ENCODE measurements at regions not wholly inside any gene's neighbourhood (a gene's known extent, or its start where the extent isn't known, plus 50 kb on each side); places are given as distances from the start of the nearest gene placed in this dataset.

DNA sequence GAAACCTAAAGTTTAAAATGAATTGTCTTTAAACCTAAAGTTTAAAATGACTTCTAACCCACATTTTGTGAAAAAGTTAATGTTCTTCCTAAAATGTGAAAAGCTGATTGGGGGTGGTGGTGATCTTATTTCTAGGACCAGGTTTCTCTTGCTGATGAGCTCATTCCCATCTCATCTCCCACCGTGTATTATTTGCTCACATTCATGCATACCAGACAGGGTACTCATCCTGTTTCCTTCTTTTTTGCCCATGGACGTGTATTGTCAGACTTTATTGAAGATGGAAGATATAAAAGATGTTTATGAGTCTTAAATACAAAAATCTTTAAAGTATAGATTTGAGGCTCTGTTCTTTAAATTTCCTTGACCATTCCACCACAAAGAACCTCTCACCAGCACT lies 70.1 kb upstream of the MPHOSPH6 start:
- TF ChIP-seq, protein P1, sequence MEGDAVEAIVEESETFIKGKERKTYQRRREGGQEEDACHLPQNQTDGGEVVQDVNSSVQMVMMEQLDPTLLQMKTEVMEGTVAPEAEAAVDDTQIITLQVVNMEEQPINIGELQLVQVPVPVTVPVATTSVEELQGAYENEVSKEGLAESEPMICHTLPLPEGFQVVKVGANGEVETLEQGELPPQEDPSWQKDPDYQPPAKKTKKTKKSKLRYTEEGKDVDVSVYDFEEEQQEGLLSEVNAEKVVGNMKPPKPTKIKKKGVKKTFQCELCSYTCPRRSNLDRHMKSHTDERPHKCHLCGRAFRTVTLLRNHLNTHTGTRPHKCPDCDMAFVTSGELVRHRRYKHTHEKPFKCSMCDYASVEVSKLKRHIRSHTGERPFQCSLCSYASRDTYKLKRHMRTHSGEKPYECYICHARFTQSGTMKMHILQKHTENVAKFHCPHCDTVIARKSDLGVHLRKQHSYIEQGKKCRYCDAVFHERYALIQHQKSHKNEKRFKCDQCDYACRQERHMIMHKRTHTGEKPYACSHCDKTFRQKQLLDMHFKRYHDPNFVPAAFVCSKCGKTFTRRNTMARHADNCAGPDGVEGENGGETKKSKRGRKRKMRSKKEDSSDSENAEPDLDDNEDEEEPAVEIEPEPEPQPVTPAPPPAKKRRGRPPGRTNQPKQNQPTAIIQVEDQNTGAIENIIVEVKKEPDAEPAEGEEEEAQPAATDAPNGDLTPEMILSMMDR (IDR thresholded peaks at IDR 0.05; ENCODE audit: extremely low read depth in 1 of 2, insufficient read depth in 1 of 2, low read depth in 1 of 2, low read length in 2 of 2) = no peak
- TF ChIP-seq POLR2AphosphoS5 (IDR thresholded peaks at IDR 0.05; ENCODE audit: insufficient read depth, low read depth, low read length) (no peak), POLR2A (IDR thresholded peaks at IDR 0.05; ENCODE audit: low read depth, low read length) (no peak)

All from endothelial cell of umbilical vein (primary cell).